ENCODE measurements at regions not wholly inside any gene's neighbourhood (a gene's known extent, or its start where the extent isn't known, plus 50 kb on each side); places are given as distances from the start of the nearest gene placed in this dataset.

DNA sequence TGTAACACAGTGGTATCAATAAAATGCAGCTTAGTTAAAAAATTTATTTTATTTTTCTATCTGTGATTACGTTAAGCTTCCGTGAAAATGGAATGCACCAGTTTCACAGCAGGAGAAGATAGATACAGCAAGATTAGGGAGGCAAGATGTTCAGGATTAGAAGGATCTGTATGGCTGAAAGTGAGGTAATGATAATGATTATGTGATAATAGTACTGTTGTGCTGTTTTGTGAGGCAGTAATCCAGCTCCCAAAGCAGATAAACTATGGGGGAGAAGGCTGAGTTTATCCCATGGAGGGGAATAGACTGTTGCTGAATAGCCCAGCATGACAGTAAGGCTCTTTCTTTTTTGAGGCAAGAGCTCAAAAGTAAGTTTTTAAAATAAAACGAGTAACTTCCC lies 216.1 kb upstream of the PRPS1L1 start:
- no peak overlapping the region for H3K4me3 ChIP-seq (ENCODE audit: low read depth, low read length)
- no peaks in the 10 kb centered on the region for H3K4me1 ChIP-seq (ENCODE audit: control insufficient read depth in 1 of 2, insufficient read depth in 2 of 2, low read length in 2 of 2)
- no peak overlapping the region for H2AK5ac ChIP-seq (ENCODE audit: low read length)
- no peak overlapping the region for H2BK12ac ChIP-seq (ENCODE audit: low read length)
- no peaks in the 10 kb centered on the region for H3K36me3 ChIP-seq (ENCODE audit: control insufficient read depth in 1 of 2, insufficient read depth in 2 of 2, low read length in 2 of 2)
- H3K27ac ChIP-seq (ENCODE audit: low read depth, low read length): no peak overlapping the region
- no peak overlapping the region for H4K91ac ChIP-seq (ENCODE audit: low read depth, low read length)
- H3K4ac ChIP-seq (ENCODE audit: low read depth, low read length): no peak overlapping the region
- no peak overlapping the region for H2AFZ ChIP-seq (ENCODE audit: insufficient read depth, low read length, poor library complexity)
- no peaks in the 10 kb centered on the region for H3K9me3 ChIP-seq (ENCODE audit: insufficient read depth, low read depth, low read length)
- no peak overlapping the region for H3K18ac ChIP-seq (ENCODE audit: low read length)
- no peak overlapping the region for H3K23ac ChIP-seq (ENCODE audit: low read length)
- H4K12ac ChIP-seq (ENCODE audit: low read depth, low read length): no peak overlapping the region
- no peaks in the 10 kb centered on the region for H3K27me3 ChIP-seq (ENCODE audit: insufficient read depth, low read length)
- H3K79me2 ChIP-seq (ENCODE audit: control insufficient read depth, insufficient read depth, low read length, poor library complexity): no peaks in the 10 kb centered on the region
- no peak overlapping the region for H3K4me2 ChIP-seq (ENCODE audit: low read length)
- no peak overlapping the region for H3K9ac ChIP-seq (ENCODE audit: low read length)
- H3K14ac ChIP-seq (ENCODE audit: low read length): no peak overlapping the region
- DNase-seq: no peak
- whole genome bisulfite sequencing (ENCODE audit: extremely low coverage, insufficient coverage, insufficient read length): no CpG with 5 or more reads among the region's 3 CpGs
- H2BK5ac ChIP-seq (ENCODE audit: low read depth, low read length, poor library complexity): no peak overlapping the region
- no peak overlapping the region for H2BK120ac ChIP-seq (ENCODE audit: insufficient read depth, low read length, poor library complexity)
- H4K8ac ChIP-seq (ENCODE audit: low read depth, low read length): no peak overlapping the region
- no peaks in the 10 kb centered on the region for H3K79me1 ChIP-seq (ENCODE audit: low read length)

- no peak overlapping the region for H3K27ac ChIP-seq (ENCODE audit: low read depth, low read length)
- H4K8ac ChIP-seq (ENCODE audit: low read depth, low read length): no peak overlapping the region
- H3K27me3 ChIP-seq (ENCODE audit: insufficient read depth, low read length): no peaks in the 10 kb centered on the region
- H3K4me2 ChIP-seq (ENCODE audit: low read length): no peak overlapping the region
- no peak overlapping the region for H2AFZ ChIP-seq (ENCODE audit: insufficient read depth, low read length, poor library complexity)
- no peak overlapping the region for H4K91ac ChIP-seq (ENCODE audit: low read depth, low read length)
- no peak overlapping the region for H3K18ac ChIP-seq (ENCODE audit: low read length)
- no peaks in the 10 kb centered on the region for H3K9me3 ChIP-seq (ENCODE audit: insufficient read depth, low read depth, low read length)
- no peak overlapping the region for H3K14ac ChIP-seq (ENCODE audit: low read length)
- no peak overlapping the region for H3K4ac ChIP-seq (ENCODE audit: low read depth, low read length)
- no peaks in the 10 kb centered on the region for H3K79me2 ChIP-seq (ENCODE audit: control insufficient read depth, insufficient read depth, low read length, poor library complexity)
- H2BK5ac ChIP-seq (ENCODE audit: low read depth, low read length, poor library complexity): no peak overlapping the region
- no peak overlapping the region for H3K9ac ChIP-seq (ENCODE audit: low read length)
- DNase-seq: no peak
- no peak overlapping the region for H3K23ac ChIP-seq (ENCODE audit: low read length)
- H3K4me1 ChIP-seq (ENCODE audit: control insufficient read depth in 1 of 2, insufficient read depth in 2 of 2, low read length in 2 of 2): no peaks in the 10 kb centered on the region
- no peaks in the 10 kb centered on the region for H3K36me3 ChIP-seq (ENCODE audit: control insufficient read depth in 1 of 2, insufficient read depth in 2 of 2, low read length in 2 of 2)
- H3K4me3 ChIP-seq (ENCODE audit: low read depth, low read length): no peak overlapping the region
- no peak overlapping the region for H2BK120ac ChIP-seq (ENCODE audit: insufficient read depth, low read length, poor library complexity)
- no peak overlapping the region for H4K12ac ChIP-seq (ENCODE audit: low read depth, low read length)
- H2BK12ac ChIP-seq (ENCODE audit: low read length): no peak overlapping the region
- H2AK5ac ChIP-seq (ENCODE audit: low read length): no peak overlapping the region
- no peaks in the 10 kb centered on the region for H3K79me1 ChIP-seq (ENCODE audit: low read length)
Measured at GRCh38 chr7:18250133-18250532, 222.5 kb upstream of the PRPS1L1 start.

GRCh38 chr7:18257711-18258110 lies 230.1 kb upstream of the PRPS1L1 start:
- no peak overlapping the region for H3K4me2 ChIP-seq (ENCODE audit: low read length)
- no peak overlapping the region for H2AFZ ChIP-seq (ENCODE audit: insufficient read depth, low read length, poor library complexity)
- H2BK120ac ChIP-seq (ENCODE audit: insufficient read depth, low read length, poor library complexity): no peak overlapping the region
- no peak overlapping the region for H2BK5ac ChIP-seq (ENCODE audit: low read depth, low read length, poor library complexity)
- H4K8ac ChIP-seq (ENCODE audit: low read depth, low read length): no peak overlapping the region
- peak in 1 of 2 donors; percentile 57 for DNase-seq
- no peak overlapping the region for H3K9ac ChIP-seq (ENCODE audit: low read length)
- H3K4me1 ChIP-seq (ENCODE audit: control insufficient read depth in 1 of 2, insufficient read depth in 2 of 2, low read length in 2 of 2): no peaks in the 10 kb centered on the region
- no peak overlapping the region for H2AK5ac ChIP-seq (ENCODE audit: low read length)
- H3K27me3 ChIP-seq (ENCODE audit: insufficient read depth, low read length): no peaks in the 10 kb centered on the region
- H3K27ac ChIP-seq (ENCODE audit: low read depth, low read length): no peak overlapping the region
- H3K9me3 ChIP-seq (ENCODE audit: insufficient read depth, low read depth, low read length): no peaks in the 10 kb centered on the region
- no peak overlapping the region for H4K91ac ChIP-seq (ENCODE audit: low read depth, low read length)
- H3K4ac ChIP-seq (ENCODE audit: low read depth, low read length): no peak overlapping the region
- no peak overlapping the region for H3K14ac ChIP-seq (ENCODE audit: low read length)
- no peak overlapping the region for H2BK12ac ChIP-seq (ENCODE audit: low read length)
- no peak overlapping the region for H4K12ac ChIP-seq (ENCODE audit: low read depth, low read length)
- H3K36me3 ChIP-seq (ENCODE audit: control insufficient read depth in 1 of 2, insufficient read depth in 2 of 2, low read length in 2 of 2): no peaks in the 10 kb centered on the region
- no peaks in the 10 kb centered on the region for H3K79me2 ChIP-seq (ENCODE audit: control insufficient read depth, insufficient read depth, low read length, poor library complexity)
- H3K18ac ChIP-seq (ENCODE audit: low read length): no peak overlapping the region
- WGBS (ENCODE audit: extremely low coverage, insufficient coverage, insufficient read length): no CpG with 5 or more reads among the region's 2 CpGs
- H3K79me1 ChIP-seq (ENCODE audit: low read length): no peaks in the 10 kb centered on the region
- no peak overlapping the region for H3K23ac ChIP-seq (ENCODE audit: low read length)
- no peak overlapping the region for H3K4me3 ChIP-seq (ENCODE audit: low read depth, low read length)

DNA sequence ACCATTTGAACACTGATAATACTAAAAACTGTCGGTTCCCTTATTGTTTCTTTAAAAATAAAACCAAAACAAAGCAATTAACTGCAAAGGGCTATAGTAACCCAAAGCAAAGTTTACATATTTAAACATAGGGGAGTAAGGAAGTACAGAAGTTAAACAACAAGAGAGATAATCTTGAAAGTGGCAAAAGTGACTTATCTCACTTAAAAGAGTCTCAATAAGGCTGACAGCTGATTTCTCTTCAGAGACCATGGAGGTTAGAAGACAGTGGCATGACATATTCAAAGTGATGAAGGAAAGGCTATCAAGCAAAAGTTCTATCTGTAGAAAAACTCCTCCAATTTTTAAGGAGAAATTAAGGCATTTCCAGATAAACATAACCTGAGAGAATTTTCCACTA lies 233.5 kb upstream of the HDAC9 start:
- H3K79me2 ChIP-seq (ENCODE audit: control insufficient read depth, insufficient read depth, low read length, poor library complexity): no peaks in the 10 kb centered on the region
- no peak overlapping the region for H3K14ac ChIP-seq (ENCODE audit: low read length)
- no peak overlapping the region for H2BK120ac ChIP-seq (ENCODE audit: insufficient read depth, low read length, poor library complexity)
- H4K12ac ChIP-seq (ENCODE audit: low read depth, low read length): no peak overlapping the region
- H2BK5ac ChIP-seq (ENCODE audit: low read depth, low read length, poor library complexity): no peak overlapping the region
- H3K23ac ChIP-seq (ENCODE audit: low read length): no peak overlapping the region
- no peak overlapping the region for H4K91ac ChIP-seq (ENCODE audit: low read depth, low read length)
- no peaks in the 10 kb centered on the region for H3K27me3 ChIP-seq (ENCODE audit: insufficient read depth, low read length)
- no peaks in the 10 kb centered on the region for H3K79me1 ChIP-seq (ENCODE audit: low read length)
- H2AK5ac ChIP-seq (ENCODE audit: low read length): no peak overlapping the region
- no peak overlapping the region for H2AFZ ChIP-seq (ENCODE audit: insufficient read depth, low read length, poor library complexity)
- H3K9me3 ChIP-seq (ENCODE audit: insufficient read depth, low read depth, low read length): no peaks in the 10 kb centered on the region
- WGBS (ENCODE audit: extremely low coverage, insufficient coverage, insufficient read length): no CpG with 5 or more reads among the region's 1 CpG
- H3K4ac ChIP-seq (ENCODE audit: low read depth, low read length): no peak overlapping the region
- H3K4me1 ChIP-seq (ENCODE audit: control insufficient read depth in 1 of 2, insufficient read depth in 2 of 2, low read length in 2 of 2): no peaks in the 10 kb centered on the region
- H3K36me3 ChIP-seq (ENCODE audit: control insufficient read depth in 1 of 2, insufficient read depth in 2 of 2, low read length in 2 of 2): no peaks in the 10 kb centered on the region
- no peak overlapping the region for H3K9ac ChIP-seq (ENCODE audit: low read length)
- peak in 1 of 2 donors; percentile 14 for DNase-seq
- H4K8ac ChIP-seq (ENCODE audit: low read depth, low read length): no peak overlapping the region
- H3K27ac ChIP-seq (ENCODE audit: low read depth, low read length): no peak overlapping the region
- H2BK12ac ChIP-seq (ENCODE audit: low read length): no peak overlapping the region
- no peak overlapping the region for H3K18ac ChIP-seq (ENCODE audit: low read length)
- no peak overlapping the region for H3K4me3 ChIP-seq (ENCODE audit: low read depth, low read length)
- no peak overlapping the region for H3K4me2 ChIP-seq (ENCODE audit: low read length)

Data from trophoblast cell (in vitro differentiated cells and primary cell).